Esophagus muscularis mucosa (tissue), 4 donors: ENCODE measurements at regions not wholly inside any gene's neighbourhood (a gene's known extent, or its start where the extent isn't known, plus 50 kb on each side); places are given as distances from the start of the nearest gene placed in this dataset.

Source experiments
- DNase-seq: peaks from one replicate; pipeline ENCODE4 v3.0.0-alpha.2; 2017; ENCODE audit errors: extremely low spot score
- H3K27ac ChIP-seq, 4 donors: fragments of 200-600 bp; sonication (generic); replicated peaks in 1 of 4; 1 replicate in 3 of 4; 2 replicates in 1 of 4; pipeline ENCODE4 v1.5.1; 2016 to 2019; ENCODE audit warnings: mild to moderate bottlenecking in 1 of 4
- H3K27me3 ChIP-seq, 4 donors: fragments of 200-600 bp; sonication (generic); one replicate each; pipeline versions ENCODE4 v1.5.1 to v1.6.0; 2016 to 2019
- H3K36me3 ChIP-seq, 4 donors: fragments of 200-600 bp; sonication (generic); one replicate each; pipeline ENCODE4 v1.5.1; 2016 to 2019
- H3K4me1 ChIP-seq, 4 donors: fragments of 200-600 bp; sonication (generic); one replicate each; pipeline ENCODE4 v1.5.1; 2016 to 2019
- H3K4me3 ChIP-seq, 4 donors: fragments of 200-600 bp; sonication (generic); 1 replicate in 2 of 4; 2 replicates in 2 of 4; pipeline ENCODE4 v1.5.1; 2016 to 2019; ENCODE audit warnings: mild to moderate bottlenecking in 4 of 4, moderate library complexity in 1 of 4
- H3K9me3 ChIP-seq, 4 donors: fragments of 200-600 bp; sonication (generic); 1 replicate in 3 of 4; 2 replicates in 1 of 4; pipeline ENCODE4 v1.5.1; 2016 to 2019
- EP300 ChIP-seq: sonication (generic); formaldehyde crosslinking; IDR thresholded peaks from one replicate; pipeline ENCODE4 v1.6.1; 2017; ENCODE audit warnings: antibody characterized with exemption
- POLR2A ChIP-seq: fragments of 450-650 bp; IDR thresholded peaks from one replicate; pipeline ENCODE4 v1.6.1; 2017; ENCODE audit warnings: antibody characterized with exemption, moderate library complexity, mild to moderate bottlenecking, low read depth
- POLR2AphosphoS5 ChIP-seq, 2 donors: sonication (generic); formaldehyde crosslinking; IDR thresholded peaks; one replicate each; pipeline ENCODE4 v1.6.1; 2017; ENCODE audit warnings: antibody characterized with exemption in 2 of 2
- WGBS: methylation state at CpG from one replicate; pipeline ENCODE4 v1.1.5; 2018; 5-methylcytosine and 5-hydroxymethylcytosine counted together
- intact Hi-C: fragments of 100-400 bp; cut with DNase I; formaldehyde crosslinking; loops from one replicate; pipeline ENCODE4 v1.15.1; 2023
- TF ChIP-seq, protein P1 (sequence below), 3 experiments: fragments of 200-600 bp in 2 of 3; fragments of 450-650 bp in 1 of 3; sonication (generic) in 2 of 3; IDR thresholded peaks; one replicate each; pipeline ENCODE4 v1.5.1; 2017 to 2019; ENCODE audit warnings: antibody characterized with exemption in 3 of 3, mild to moderate bottlenecking in 2 of 3, moderate library complexity in 1 of 3

DNA sequence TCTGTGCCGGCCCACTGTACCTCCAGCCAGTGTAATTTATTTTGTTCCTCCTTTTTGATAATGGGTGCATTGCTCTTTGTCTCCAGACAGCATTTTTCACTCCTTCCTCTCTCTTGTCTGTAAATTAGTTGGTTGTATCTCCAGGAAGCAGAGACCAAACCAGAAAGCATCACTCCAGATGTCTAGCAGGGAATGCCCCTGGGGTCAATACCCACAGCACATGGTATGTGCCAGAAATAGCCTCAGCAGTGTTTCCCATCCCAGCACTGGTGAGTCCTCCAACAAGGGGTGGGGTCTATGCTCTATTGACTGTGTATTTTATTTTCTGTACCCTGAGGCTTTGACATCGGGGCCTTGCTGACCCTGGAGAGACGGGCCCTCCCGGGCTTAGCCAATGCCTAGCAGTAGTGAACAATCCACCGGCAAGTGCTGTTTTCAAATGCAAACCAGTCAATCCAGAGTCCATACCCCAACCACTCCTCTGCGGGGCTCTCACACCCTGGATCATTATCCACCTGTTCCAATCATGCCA, 50.2 kb upstream of the FZD10 start:
- no peaks in the 10 kb centered on the region for H3K4me1 ChIP-seq
- DNase-seq, result no peak
- intact Hi-C loops, result no loop called here
- H3K27me3 ChIP-seq, result peaks cover 0 to 76% (median 0%) of the 10 kb centered on the region in 4 donors
- no peak for TF ChIP-seq POLR2A
- TF ChIP-seq EP300, result no peak
- no peak for TF ChIP-seq POLR2AphosphoS5 (IDR thresholded peaks at IDR 0.05)
- TF ChIP-seq, protein P1, sequence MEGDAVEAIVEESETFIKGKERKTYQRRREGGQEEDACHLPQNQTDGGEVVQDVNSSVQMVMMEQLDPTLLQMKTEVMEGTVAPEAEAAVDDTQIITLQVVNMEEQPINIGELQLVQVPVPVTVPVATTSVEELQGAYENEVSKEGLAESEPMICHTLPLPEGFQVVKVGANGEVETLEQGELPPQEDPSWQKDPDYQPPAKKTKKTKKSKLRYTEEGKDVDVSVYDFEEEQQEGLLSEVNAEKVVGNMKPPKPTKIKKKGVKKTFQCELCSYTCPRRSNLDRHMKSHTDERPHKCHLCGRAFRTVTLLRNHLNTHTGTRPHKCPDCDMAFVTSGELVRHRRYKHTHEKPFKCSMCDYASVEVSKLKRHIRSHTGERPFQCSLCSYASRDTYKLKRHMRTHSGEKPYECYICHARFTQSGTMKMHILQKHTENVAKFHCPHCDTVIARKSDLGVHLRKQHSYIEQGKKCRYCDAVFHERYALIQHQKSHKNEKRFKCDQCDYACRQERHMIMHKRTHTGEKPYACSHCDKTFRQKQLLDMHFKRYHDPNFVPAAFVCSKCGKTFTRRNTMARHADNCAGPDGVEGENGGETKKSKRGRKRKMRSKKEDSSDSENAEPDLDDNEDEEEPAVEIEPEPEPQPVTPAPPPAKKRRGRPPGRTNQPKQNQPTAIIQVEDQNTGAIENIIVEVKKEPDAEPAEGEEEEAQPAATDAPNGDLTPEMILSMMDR (IDR thresholded peaks at IDR 0.05), result no peak
- WGBS, result 75% methylated on average over 1 of the region's 6 CpGs
- no peaks in the 10 kb centered on the region for H3K36me3 ChIP-seq
- no peak overlapping the region for H3K27ac ChIP-seq
- no peak overlapping the region for H3K4me3 ChIP-seq
- H3K9me3 ChIP-seq, result peaks cover 0 to 12% (median 0%) of the 10 kb centered on the region in 4 donors
